ENCODE measurements at regions not wholly inside any gene's neighbourhood (a gene's known extent, or its start where the extent isn't known, plus 50 kb on each side); places are given as distances from the start of the nearest gene placed in this dataset.
"Not testable (repeated sequence)": the region's sequence is repeated elsewhere in the genome, so short reads cannot be mapped to it uniquely, and the experiment has no call there.

DNA sequence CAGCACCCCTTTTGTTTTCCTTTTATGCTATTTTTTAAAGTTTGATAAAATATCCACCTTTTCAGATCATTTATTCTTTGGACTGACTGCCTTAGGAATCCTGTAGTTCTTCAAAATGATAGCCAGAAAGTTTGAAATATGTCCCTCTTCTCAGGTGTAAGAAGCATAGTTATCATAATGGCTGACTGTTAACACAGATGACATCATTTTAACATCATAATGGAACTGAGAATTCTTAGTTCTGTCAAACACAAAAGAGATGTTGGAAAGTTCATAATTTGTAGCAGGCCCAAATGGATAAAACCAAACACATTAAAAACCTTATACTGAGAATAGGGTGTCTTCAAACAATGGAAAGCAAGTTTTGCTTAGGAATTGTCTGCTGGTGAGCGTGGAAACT lies 1254.4 kb downstream of the ADGRL3 start:
- DNase-seq, result no peak
- Histone ChIP-seq H3K4me3 (no peak overlapping the region), H3K27ac (no peak overlapping the region), H3K36me3 (no peaks in the 10 kb centered on the region), H3K9me3 (no peaks in the 10 kb centered on the region), H3K4me1 (no peaks in the 10 kb centered on the region), H3K27me3 (ENCODE audit: low read depth) (no peaks in the 10 kb centered on the region)
- intact Hi-C loops (cut with DNase I), result no loop called here
- TF ChIP-seq, protein P1, sequence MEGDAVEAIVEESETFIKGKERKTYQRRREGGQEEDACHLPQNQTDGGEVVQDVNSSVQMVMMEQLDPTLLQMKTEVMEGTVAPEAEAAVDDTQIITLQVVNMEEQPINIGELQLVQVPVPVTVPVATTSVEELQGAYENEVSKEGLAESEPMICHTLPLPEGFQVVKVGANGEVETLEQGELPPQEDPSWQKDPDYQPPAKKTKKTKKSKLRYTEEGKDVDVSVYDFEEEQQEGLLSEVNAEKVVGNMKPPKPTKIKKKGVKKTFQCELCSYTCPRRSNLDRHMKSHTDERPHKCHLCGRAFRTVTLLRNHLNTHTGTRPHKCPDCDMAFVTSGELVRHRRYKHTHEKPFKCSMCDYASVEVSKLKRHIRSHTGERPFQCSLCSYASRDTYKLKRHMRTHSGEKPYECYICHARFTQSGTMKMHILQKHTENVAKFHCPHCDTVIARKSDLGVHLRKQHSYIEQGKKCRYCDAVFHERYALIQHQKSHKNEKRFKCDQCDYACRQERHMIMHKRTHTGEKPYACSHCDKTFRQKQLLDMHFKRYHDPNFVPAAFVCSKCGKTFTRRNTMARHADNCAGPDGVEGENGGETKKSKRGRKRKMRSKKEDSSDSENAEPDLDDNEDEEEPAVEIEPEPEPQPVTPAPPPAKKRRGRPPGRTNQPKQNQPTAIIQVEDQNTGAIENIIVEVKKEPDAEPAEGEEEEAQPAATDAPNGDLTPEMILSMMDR (IDR thresholded peaks at IDR 0.05), result no peak
- ATAC-seq, result no peak

DNA sequence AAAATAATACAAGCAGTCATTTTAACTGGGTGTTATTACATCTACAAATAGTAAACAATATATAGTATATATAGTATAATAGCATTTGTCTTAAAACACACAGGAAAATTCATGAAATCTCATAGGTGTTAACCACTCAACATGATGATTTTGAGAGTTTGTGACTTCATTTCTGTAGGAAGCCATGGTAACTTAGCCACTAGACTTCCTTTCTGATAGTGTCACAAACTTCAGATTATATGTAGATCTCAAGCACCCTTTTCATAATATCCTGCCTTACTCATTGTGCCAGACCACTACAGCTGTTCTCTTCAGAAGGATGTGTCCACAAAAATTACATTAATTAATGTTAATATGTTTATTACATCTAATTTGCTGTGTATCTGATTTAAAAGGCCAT lies 1250.6 kb downstream of the ADGRL3 start:
- ATAC-seq (no peak), DNase-seq (no peak)
- no peaks in the 10 kb centered on the region for H3K36me3 ChIP-seq
- no peak overlapping the region for H3K27ac ChIP-seq
- no peaks in the 10 kb centered on the region for H3K9me3 ChIP-seq
- TF ChIP-seq, protein P1 (IDR thresholded peaks at IDR 0.05), result no peak
- no peaks in the 10 kb centered on the region for H3K27me3 ChIP-seq (ENCODE audit: low read depth)
- intact Hi-C loops (cut with DNase I), result no loop called here
- H3K4me1 ChIP-seq, result no peaks in the 10 kb centered on the region
- no peak overlapping the region for H3K4me3 ChIP-seq

DNA sequence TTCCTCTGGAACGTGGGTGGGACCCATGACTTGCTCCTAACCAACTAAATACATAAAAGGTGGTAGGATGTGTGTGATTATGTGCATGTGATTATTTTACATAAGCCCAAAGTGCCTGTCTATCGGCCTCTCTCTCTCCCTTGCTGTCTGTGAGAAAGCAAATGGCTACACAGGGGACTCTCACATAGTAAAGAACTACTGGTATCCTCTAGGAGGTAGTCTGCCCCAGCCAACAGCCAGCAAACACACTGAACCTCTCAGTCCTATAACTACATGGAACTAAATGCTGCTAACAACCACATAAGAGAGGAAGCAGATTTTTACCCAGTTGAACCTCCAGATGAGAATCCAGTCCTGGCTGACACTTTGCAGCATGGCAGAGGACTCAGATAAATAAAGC lies 1249.4 kb downstream of the ADGRL3 start:
- Histone ChIP-seq H3K27ac (no peak overlapping the region), H3K36me3 (no peaks in the 10 kb centered on the region), H3K27me3 (ENCODE audit: low read depth) (no peaks in the 10 kb centered on the region), H3K4me3 (no peak overlapping the region), H3K9me3 (no peaks in the 10 kb centered on the region), H3K4me1 (no peaks in the 10 kb centered on the region)
- DNase-seq (no peak), ATAC-seq (no peak)
- intact Hi-C loops (cut with DNase I), result no loop called here
- TF ChIP-seq, protein P1 (IDR thresholded peaks at IDR 0.05), result no peak

DNA sequence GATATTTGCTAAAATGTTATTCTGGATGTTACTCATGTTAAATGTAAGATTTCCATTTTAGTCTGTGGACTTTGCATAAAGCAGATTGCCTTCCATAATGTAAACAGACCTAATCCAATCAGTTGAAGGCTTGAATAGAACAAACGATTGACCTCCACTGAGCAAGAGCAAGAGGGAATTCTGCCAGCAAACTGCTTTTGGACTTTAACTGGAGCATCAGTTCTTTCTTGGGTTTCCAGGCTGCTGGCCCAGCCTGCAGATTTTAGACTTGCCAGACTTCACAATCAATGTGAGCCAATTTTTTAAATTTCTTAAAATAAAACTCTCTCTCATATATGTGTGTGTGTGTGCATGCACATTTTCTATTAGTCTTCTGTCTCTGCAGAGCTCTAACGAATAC lies 1248.8 kb downstream of the ADGRL3 start:
- H3K27me3 ChIP-seq (ENCODE audit: low read depth), result no peaks in the 10 kb centered on the region
- intact Hi-C loops (cut with DNase I), result no loop called here
- H3K4me3 ChIP-seq, result no peak overlapping the region
- TF ChIP-seq, protein P1 (IDR thresholded peaks at IDR 0.05), result no peak
- DNase-seq (no peak), ATAC-seq (no peak)
- no peak overlapping the region for H3K27ac ChIP-seq
- no peaks in the 10 kb centered on the region for H3K9me3 ChIP-seq
- H3K36me3 ChIP-seq, result no peaks in the 10 kb centered on the region
- H3K4me1 ChIP-seq, result no peaks in the 10 kb centered on the region

DNA sequence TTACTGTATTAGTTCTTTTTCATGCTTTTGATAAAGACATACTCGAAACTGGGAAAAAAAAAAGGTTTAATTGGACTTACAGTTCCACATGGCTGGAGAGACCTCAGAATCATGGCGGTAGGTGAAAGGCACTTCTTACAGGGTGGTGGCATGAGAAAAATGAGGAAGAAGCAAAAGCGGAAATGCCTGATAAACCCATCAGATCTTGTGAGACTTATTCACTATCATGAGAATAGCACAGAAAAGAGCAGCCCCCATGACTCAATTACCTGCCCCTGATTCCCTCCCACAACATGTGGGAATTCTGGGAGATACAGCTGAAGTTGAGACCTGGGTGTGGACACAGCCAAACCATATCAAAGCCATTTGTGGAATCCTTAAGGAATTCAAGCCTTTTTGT lies 1238.9 kb downstream of the ADGRL3 start:
- intact Hi-C loops (cut with DNase I), result no loop called here
- ATAC-seq, result no peak
- DNase-seq, result no peak
- Histone ChIP-seq H3K27ac (no peak overlapping the region), H3K9me3 (peaks cover 6% of the 10 kb centered on the region), H3K27me3 (ENCODE audit: low read depth) (no peaks in the 10 kb centered on the region), H3K4me1 (no peaks in the 10 kb centered on the region), H3K36me3 (no peaks in the 10 kb centered on the region), H3K4me3 (no peak overlapping the region)
- TF ChIP-seq, protein P1 (IDR thresholded peaks at IDR 0.05), result no peak

DNA sequence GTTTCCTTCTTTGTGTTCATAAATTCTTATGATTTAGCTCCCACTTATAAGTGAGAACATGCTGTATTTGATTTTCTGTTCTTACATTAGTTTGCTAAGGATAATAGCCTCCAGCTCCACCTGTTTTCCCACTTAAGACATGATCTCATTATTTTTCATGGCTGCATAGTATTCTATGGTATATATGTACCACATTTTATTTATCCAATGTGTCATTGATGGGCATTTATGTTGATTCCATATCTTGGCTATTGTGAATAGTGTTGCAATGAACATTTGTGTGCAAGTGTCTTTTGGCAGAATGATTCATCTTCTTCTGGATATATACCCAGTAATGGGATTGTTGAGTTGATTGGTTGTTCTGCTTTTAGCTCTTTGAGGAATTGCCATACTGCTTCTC lies 1234.8 kb downstream of the ADGRL3 start:
- no peak for DNase-seq
- Histone ChIP-seq H3K27me3 (ENCODE audit: low read depth) (no peaks in the 10 kb centered on the region), H3K27ac (no peak overlapping the region), H3K36me3 (no peaks in the 10 kb centered on the region), H3K4me3 (no peak overlapping the region), H3K9me3 (peaks cover 3% of the 10 kb centered on the region), H3K4me1 (no peaks in the 10 kb centered on the region)
- TF ChIP-seq, protein P1 (IDR thresholded peaks at IDR 0.05), result no peak
- ATAC-seq, result no peak
- intact Hi-C loops (cut with DNase I), result no loop called here

DNA sequence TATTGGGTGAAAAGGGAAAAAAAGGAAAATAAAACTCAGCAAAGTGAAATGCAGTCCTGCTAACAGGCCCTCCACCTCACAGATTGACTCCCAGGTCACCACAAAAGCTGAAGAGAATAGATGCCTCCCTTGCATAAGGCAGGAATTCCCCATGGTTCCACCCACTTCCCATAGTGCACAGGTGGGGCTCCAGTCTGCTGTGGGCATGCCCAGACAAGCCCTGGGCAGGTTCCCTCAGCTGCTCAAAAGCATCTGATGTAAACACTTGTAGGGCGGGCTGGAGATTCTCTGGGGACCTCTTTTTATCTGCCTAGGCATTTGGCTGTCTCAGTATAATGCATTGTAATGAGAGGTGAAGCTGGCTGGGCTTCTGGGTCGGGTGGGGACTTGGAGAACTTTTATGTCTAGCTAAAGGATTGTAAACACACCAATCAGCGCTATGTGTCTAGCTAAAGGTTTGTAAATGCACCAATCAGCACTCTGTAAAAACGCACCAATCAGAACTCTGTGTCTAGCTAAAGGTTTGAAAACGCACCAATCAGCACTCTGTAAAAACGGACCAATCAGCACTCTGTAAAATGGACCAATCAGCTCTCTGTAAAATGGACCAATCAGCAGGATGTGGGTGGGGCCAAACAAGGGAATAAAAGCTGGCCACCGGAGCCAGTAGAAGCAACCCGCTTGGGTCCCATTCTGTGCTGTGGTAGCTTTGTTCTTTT lies 1231.5 kb downstream of the ADGRL3 start:
- intact Hi-C loops (cut with DNase I); ATAC-seq; H3K36me3 ChIP-seq: not testable (repeated sequence)

More for the DNA sequence above, 1231.5 kb downstream of the ADGRL3 start:
- DNase-seq; H3K27me3 ChIP-seq (ENCODE audit: low read depth); H3K4me3 ChIP-seq; H3K9me3 ChIP-seq; H3K4me1 ChIP-seq; H3K27ac ChIP-seq: not testable (repeated sequence)

Measured in lower lobe of right lung (tissue), 2 donors.